A172 (cell line): ENCODE measurements at regions not wholly inside any gene's neighbourhood (a gene's known extent, or its start where the extent isn't known, plus 50 kb on each side); places are given as distances from the start of the nearest gene placed in this dataset.

Experiments used
- DNase-seq: peaks from one replicate; pipeline ENCODE4 v3.0.0-alpha.2; 2015; ENCODE audit warnings: low spot score

- no peak for DNase-seq
Measured at GRCh38 chr5:54616518-54617220, 99.1 kb downstream of the SNX18 start.

GRCh38 chr5:54616031-54616430, 98.5 kb downstream of the SNX18 start:
- no peak for DNase-seq

- DNase-seq, result no peak
Measured at GRCh38 chr5:54615381-54615780, 97.8 kb downstream of the SNX18 start.

GRCh38 chr5:54612711-54613110, 95.2 kb downstream of the SNX18 start:
- DNase-seq, result no peak

GRCh38 chr5:54611290-54611951, 93.9 kb downstream of the SNX18 start:
- peak; percentile 17 for DNase-seq

DNA sequence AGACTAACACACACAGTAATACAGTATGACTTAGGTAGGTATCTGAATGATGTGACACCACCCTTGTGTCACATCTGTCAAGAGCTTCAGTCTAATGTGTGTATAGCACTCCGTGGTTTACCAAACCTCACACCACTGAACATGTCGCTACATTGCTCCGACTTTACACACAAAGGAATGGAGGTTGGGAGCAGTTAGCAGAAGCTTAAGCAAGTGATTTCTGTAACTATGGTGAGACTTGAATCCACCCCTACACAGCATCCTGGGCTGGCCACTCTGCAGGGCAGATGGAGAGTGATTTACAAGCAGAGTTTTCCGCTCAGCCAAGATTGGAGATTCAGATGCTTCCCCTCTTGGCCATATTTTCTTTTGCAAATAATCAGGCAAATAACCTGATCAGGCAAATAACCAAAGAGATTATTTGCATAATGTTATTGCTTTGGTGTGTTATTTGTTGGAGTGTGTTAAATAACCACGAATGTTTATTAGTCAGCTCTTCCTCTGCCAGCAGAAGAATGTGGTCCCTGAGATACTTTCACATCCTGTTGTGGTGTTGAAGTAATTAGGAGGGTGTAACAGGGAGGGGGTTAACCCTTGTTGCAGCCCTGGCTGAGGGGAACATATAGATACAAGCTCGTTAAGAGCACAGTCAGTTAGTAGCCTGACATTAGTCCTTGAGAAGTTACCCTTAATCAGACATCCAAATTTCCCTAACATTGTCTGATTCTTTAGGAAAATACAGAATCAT, 92.8 kb downstream of the SNX18 start:
- peak; percentile 37 for DNase-seq

GRCh38 chr5:54608423-54609085, 91.0 kb downstream of the SNX18 start:
- DNase-seq, result no peak

DNA sequence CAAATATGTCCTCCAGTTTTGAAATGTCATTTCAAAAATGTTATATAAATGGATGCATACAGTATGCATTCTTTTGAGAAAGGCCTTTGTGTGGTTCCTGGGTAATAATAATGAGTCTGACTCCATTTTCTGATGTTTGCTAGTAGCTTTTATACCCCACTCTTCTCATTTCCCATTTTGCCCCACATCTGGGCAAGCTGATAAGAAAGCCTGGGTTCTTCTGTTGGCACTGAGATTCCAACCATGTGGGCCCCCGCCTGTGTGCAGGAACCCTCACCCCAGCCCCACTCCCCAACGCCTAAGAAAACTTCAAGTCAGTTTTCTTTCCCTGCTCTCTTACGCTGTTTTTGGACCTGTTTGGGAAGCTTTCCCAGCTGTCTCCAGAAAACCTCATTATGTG, 89.4 kb downstream of the SNX18 start:
- no peak for DNase-seq

- DNase-seq, result no peak
Measured at GRCh38 chr5:54603372-54603771, 85.8 kb downstream of the SNX18 start.

DNA sequence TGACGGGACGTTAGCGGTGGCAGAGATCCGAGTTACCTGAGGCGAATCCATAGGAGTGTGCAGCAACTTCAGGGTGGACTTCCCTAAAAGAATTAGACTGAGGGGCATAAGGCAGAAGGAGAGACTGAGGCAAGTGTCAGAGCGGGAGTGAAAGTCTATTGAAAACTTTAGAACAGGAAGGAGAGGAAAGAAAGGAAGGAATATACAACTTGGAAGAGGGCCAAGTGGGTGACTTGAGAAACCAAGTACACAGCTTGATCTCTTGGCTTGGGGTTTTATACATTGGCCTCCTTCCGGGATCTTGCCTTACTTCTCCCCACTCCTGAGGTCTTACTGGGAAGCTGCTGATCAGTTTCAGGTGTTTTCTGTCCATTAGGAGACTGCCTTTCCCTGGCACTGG, 84.9 kb downstream of the SNX18 start:
- no peak for DNase-seq

- DNase-seq, result no peak
Measured at GRCh38 chr5:54601411-54602230, 84.1 kb downstream of the SNX18 start.
